Heart left ventricle (tissue), 13 donors: ENCODE measurements at regions not wholly inside any gene's neighbourhood (a gene's known extent, or its start where the extent isn't known, plus 50 kb on each side); places are given as distances from the start of the nearest gene placed in this dataset.

ENCODE experiments used
- CTCF ChIP-seq, 12 donors: fragments of 200-600 bp; sonication (generic) in 4 of 12; IDR thresholded peaks; one replicate each; pipeline versions ENCODE4 v1.5.0 to v1.8.0; 2018 to 2022; ENCODE audit warnings: antibody characterized with exemption in 12 of 12, mild to moderate bottlenecking in 5 of 12
- POLR2A ChIP-seq, 2 donors: fragments of 450-650 bp; IDR thresholded peaks; one replicate each; pipeline ENCODE4 v1.6.1; 2017; ENCODE audit warnings: antibody characterized with exemption in 2 of 2, mild to moderate bottlenecking in 2 of 2, moderate library complexity in 2 of 2
- donor health status: ischemic (EF 13 %, LVEDD 7.1; RV severe dilation, severe dysfunction).
- donor health status: DM: no; HTN: yes; CAD: no.
- donor health status: DM: no; HTN: no; CAD: no.
- donor health status: ischemic (EF 25% LVEDD 6.9; RV normal size, moderate dysfunction).
- donor health status: ischemic (EF 25% LVEDD 5.7; RV mildly dilated, moderate dysfunction).
- donor health status: ischemic (EF 35%, LVEDD 5.7; RV mildly dilated, moderate dysfunction).
- donor health status: nonischemic (EF 11% LVEDD 7.7; RV severe dilation, severe dysfunction).
- donor health status: DM: yes; HTN: yes; CAD: no.
- donor health status: PGD.
- donor health status: ischemic (EF 29% LVEDD 5.4; RV normal size, mild dysfunction).
- donor health status: nonischemic (EF 23%, LVEDD 6.1; RV moderate dilation, normal function).

DNA sequence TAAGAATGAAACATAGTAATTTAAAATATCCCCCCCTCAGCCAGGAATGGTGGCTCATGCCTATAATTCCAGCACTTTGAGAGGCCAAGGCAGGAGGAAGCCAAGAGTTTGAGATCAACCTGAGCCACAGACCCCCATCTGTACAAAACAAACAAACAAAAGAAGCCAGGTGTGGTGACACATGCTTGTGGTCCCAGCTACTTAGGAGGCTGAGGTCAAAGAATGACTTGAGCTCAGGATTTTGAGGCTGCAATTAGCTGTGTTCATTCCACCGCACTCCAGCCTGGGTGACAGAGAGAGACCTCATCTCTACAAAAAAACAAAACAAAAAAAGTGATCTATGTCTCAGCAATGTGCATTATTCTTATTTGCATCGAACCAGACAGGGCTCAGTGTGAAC lies 800.8 kb downstream of the MCTP2 start:
- TF ChIP-seq CTCF (IDR thresholded peaks at IDR 0.05) (no peak), POLR2A (IDR thresholded peaks at IDR 0.05) (no peak)
